Breast epithelium (tissue), 3 donors: ENCODE measurements at regions not wholly inside any gene's neighbourhood (a gene's known extent, or its start where the extent isn't known, plus 50 kb on each side); places are given as distances from the start of the nearest gene placed in this dataset.

ENCODE experiments used
- POLR2A ChIP-seq: fragments of 450-650 bp; IDR thresholded peaks from one replicate; pipeline ENCODE4 v1.6.1; 2016; ENCODE audit warnings: antibody characterized with exemption, mild to moderate bottlenecking, moderate library complexity
- POLR2AphosphoS5 ChIP-seq, 3 donors: sonication (generic); formaldehyde crosslinking; IDR thresholded peaks; one replicate each; pipeline ENCODE4 v1.6.1; 2017; ENCODE audit warnings: antibody characterized with exemption in 3 of 3
- TF ChIP-seq, protein P1 (sequence below), 3 donors: fragments of 450-650 bp; IDR thresholded peaks; one replicate each; pipeline ENCODE4 v1.5.1; 2016 to 2017; ENCODE audit warnings: antibody characterized with exemption in 3 of 3, mild to moderate bottlenecking in 3 of 3, moderate library complexity in 3 of 3

DNA sequence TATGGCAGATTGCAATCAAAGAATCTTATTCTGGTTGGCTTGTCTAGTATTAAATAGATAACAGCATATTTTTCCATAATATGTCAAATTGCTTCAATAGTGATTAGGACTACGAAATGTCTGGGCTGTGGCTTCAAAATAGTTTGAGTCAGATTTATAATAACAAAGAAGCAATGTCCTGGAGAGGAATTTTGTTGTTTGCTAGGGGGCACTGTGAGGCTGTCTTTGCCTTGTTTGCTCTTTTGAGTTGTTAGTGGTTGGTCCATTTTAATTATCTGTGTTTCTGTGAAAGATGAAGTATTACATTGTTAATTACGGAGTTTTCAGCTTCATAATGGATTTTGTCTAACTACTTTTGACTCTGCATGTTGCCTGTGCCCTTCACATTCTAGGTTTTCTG lies 713.6 kb downstream of the TLE4 start:
- TF ChIP-seq POLR2A, result no peak
- TF ChIP-seq, protein P1, sequence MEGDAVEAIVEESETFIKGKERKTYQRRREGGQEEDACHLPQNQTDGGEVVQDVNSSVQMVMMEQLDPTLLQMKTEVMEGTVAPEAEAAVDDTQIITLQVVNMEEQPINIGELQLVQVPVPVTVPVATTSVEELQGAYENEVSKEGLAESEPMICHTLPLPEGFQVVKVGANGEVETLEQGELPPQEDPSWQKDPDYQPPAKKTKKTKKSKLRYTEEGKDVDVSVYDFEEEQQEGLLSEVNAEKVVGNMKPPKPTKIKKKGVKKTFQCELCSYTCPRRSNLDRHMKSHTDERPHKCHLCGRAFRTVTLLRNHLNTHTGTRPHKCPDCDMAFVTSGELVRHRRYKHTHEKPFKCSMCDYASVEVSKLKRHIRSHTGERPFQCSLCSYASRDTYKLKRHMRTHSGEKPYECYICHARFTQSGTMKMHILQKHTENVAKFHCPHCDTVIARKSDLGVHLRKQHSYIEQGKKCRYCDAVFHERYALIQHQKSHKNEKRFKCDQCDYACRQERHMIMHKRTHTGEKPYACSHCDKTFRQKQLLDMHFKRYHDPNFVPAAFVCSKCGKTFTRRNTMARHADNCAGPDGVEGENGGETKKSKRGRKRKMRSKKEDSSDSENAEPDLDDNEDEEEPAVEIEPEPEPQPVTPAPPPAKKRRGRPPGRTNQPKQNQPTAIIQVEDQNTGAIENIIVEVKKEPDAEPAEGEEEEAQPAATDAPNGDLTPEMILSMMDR (IDR thresholded peaks at IDR 0.05), result no peak
- no peak for TF ChIP-seq POLR2AphosphoS5 (IDR thresholded peaks at IDR 0.05)
